Non-pigmented ciliary epithelial cell (primary cell): ENCODE measurements at regions not wholly inside any gene's neighbourhood (a gene's known extent, or its start where the extent isn't known, plus 50 kb on each side); places are given as distances from the start of the nearest gene placed in this dataset.
"Not testable (repeated sequence)": the region's sequence is repeated elsewhere in the genome, so short reads cannot be mapped to it uniquely, and the experiment has no call there.

ENCODE experiments used
- DNase-seq: peaks from one replicate; pipeline ENCODE4 v3.0.0-alpha.2; 2010; ENCODE audit warnings: low read depth

DNA sequence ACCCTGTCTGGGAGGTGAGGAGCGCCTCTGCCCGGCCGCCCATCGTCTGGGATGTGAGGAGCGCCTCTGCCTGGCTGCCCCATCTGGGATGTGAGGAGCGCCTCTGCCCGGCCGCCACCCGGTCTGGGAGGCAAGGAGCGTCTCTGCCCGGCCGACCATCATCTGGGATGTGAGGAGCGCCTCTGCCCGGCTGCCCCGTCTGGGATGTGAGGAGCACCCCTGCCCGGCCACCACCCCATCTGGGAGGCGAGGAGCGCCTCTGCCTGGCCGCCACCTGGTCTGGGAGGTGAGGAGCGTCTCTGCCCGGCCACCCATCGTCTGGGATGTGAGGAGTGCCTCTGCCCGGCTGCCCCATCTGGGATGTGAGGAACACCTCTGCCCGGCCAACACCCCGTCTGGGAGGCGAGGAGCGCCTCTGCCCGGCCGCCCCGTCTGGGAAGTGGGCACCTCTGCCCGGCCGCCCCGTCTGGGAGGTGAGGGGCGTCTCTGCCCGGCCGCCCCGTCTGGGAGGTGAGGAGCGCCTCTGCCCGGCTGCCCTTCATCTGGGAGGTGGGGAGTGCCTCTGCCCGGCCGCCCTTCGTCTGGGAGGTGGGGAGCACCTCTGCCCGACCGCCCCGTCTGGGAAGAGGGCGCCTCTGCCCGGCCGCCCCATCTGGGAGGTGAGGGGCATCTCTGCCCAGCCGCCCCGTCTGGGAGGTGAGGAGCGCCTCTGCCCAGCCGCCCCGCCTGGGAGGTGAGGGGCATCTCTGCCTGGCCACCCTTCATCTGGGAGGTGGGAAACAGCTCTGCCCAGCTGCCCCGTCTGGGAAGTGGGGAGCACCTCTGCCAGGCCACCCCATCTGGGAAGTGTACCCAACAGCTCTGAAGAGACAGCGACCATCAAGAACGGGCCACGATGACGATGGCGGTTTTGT, 399.7 kb downstream of the CAAP1 start:
- DNase-seq, result not testable (repeated sequence)

DNA sequence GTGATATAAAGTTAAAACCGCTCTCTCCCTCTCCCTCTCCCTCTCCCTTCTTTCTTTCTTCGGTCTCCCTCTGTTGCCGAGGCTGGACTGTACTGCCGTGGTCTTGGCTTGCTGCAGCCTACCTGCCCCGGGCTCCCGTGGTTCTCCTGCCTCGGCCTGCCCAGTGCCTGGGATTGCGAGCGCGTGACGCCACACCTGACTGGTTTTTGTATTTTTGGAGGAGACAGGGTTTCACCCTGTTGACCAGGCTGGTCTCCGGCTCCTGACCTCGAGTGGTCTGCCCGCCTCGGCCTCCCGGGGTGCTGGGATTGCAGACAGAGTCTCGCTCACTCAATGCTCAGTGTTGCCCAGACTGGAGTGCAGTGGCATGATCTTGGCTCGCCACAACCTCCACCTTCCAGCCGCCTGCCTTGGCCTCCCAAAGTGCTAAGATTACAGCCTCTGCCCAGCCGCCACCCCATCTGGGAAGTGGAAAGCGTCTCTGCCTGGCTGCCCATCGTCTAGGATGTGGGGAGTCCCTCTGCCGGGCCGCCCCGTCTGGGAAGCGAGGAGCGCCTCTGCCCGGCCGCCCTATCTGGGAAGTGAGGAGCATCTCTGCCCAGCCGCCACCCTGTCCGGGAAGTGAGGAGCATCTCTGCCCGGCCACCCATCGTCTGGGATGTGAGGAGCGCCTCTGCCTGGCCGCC, 400.5 kb downstream of the CAAP1 start:
- not testable (repeated sequence) for DNase-seq

GRCh38 chr9:26483991-26484390, 408.6 kb downstream of the CAAP1 start:
- no peak for DNase-seq

- DNase-seq, result no peak
Measured at GRCh38 chr9:26477963-26478362, 414.6 kb downstream of the CAAP1 start.

GRCh38 chr9:26471261-26471660, 421.3 kb downstream of the CAAP1 start:
- no peak for DNase-seq

GRCh38 chr9:26470284-26470683, 422.3 kb downstream of the CAAP1 start:
- no peak for DNase-seq

DNA sequence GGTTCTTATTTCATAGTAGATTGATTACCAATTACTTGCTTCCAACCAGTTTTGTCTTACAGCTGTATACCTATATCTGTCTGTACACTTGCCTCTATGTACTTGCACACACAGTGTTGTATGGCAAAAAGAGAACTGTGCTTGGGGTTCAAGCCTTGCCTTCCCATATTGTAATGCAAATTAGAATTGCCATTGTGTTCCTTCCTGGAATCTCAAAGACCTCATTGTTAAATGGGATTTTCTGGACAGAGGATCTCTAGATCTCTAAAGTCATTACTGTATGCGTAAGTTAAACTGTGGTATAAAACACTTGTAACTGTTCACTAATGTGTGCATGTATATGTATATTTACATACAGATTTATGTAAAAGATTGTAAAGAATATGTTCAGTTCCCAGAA, 428.8 kb downstream of the CAAP1 start:
- DNase-seq, result no peak

- no peak for DNase-seq
Measured at GRCh38 chr9:26462751-26463150, 429.9 kb downstream of the CAAP1 start.

GRCh38 chr9:26462213-26462612, 430.4 kb downstream of the CAAP1 start:
- DNase-seq, result no peak

DNA sequence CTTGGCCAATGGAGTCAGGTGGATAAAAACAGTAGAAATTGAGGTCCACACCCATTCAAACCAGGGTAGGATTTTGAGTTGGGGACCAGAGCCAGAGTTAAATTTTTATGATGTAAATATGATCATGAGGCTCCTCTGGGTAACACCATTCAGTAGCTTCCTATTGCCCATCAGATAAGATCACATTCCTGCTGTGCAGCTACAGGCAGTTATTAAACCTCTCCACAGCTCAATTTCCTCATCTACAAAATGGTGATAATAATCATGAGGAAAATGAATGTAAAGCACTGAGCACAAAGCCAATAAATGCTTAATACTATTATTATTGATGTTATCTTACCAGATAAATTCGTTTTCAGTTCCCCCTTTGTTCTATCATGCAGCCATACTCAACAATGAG, 432.0 kb downstream of the CAAP1 start:
- no peak for DNase-seq

- DNase-seq, result no peak
Measured at GRCh38 chr9:26459959-26460358, 432.6 kb downstream of the CAAP1 start.

- DNase-seq, result no peak
Measured at GRCh38 chr9:26458054-26458453, 434.5 kb downstream of the CAAP1 start.

- DNase-seq, result no peak
Measured at GRCh38 chr9:26457151-26457550, 435.5 kb downstream of the CAAP1 start.

GRCh38 chr9:26439061-26439624, 453.5 kb downstream of the CAAP1 start:
- no peak for DNase-seq

- DNase-seq, result no peak
Measured at GRCh38 chr9:26437056-26437711, 455.4 kb downstream of the CAAP1 start.

- no peak for DNase-seq
Measured at GRCh38 chr9:26426551-26427131, 466.0 kb downstream of the CAAP1 start.

DNA sequence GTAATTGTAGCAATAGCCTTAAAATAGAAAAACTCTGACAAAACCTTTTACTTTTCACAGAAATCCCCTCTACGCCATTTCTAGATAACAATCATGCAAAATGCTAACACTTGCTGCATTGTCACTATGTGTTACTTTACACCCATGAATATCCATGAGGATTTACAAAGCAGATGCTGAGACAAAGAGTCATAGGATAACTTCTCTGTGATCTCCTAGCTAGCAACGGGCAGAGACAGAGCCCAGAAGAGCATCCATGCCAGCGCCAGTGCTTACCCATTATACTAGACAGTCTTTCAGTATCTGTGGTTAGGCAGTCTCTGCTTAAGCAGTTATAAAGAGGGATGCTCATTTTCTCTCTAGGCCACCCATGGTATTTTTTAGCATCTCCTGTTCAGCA, 474.1 kb downstream of the CAAP1 start:
- DNase-seq, result no peak

- no peak for DNase-seq
Measured at GRCh38 chr9:26415528-26415927, 477.1 kb downstream of the CAAP1 start.

- no peak for DNase-seq
Measured at GRCh38 chr9:26413611-26414010, 479.0 kb downstream of the CAAP1 start.

DNA sequence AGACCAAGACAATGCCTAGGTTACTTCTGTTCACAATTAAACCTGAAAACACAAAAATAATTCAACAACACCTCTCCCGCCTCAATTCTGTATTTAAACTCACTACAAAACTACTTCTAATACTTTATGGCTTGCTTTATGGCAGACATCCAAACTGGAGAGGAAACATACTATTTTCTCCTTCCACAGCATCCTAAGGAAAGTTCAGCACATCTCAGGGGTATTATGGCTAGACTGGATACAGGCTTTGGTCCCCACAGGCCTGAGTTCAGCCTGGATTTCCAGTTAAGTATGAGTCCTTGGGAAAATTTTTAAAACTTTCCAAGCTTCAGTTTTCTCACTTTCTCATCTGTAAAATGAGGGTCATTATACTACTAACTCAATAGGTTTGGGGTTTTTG, 480.2 kb downstream of the CAAP1 start:
- no peak for DNase-seq

GRCh38 chr9:26406676-26407075, 485.9 kb downstream of the CAAP1 start:
- no peak for DNase-seq

DNA sequence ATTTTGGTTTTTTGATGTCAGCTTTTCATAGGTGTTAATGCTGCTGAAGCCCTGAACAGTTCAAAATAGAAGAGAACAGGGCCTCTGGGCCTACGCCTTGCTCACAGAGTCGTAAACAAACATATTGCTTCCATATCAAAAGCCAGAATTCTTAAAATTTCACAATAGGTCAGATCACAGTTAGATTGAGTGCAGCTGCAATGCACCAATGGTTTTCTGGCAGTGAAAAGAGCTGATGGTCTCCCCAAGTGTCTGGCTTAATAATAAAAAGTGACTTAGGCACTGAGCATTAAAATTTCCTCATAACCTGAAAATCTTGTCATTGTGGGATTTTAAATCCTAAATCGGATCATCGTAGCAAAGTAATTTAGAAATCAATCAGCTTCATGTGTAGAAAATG, 493.0 kb downstream of the CAAP1 start:
- no peak for DNase-seq
